Spleen (tissue), 3 donors: ENCODE measurements at regions not wholly inside any gene's neighbourhood (a gene's known extent, or its start where the extent isn't known, plus 50 kb on each side); places are given as distances from the start of the nearest gene placed in this dataset.

Source experiments
- POLR2A ChIP-seq, 3 donors: fragments of 450-650 bp; IDR thresholded peaks; one replicate each; pipeline ENCODE4 v1.5.1; 2017; ENCODE audit warnings: antibody characterized with exemption in 3 of 3, mild to moderate bottlenecking in 1 of 3
- POLR2AphosphoS5 ChIP-seq, 3 donors: sonication (generic); formaldehyde crosslinking; IDR thresholded peaks; one replicate each; pipeline ENCODE4 v1.5.1; 2017; ENCODE audit warnings: antibody characterized with exemption in 3 of 3

DNA sequence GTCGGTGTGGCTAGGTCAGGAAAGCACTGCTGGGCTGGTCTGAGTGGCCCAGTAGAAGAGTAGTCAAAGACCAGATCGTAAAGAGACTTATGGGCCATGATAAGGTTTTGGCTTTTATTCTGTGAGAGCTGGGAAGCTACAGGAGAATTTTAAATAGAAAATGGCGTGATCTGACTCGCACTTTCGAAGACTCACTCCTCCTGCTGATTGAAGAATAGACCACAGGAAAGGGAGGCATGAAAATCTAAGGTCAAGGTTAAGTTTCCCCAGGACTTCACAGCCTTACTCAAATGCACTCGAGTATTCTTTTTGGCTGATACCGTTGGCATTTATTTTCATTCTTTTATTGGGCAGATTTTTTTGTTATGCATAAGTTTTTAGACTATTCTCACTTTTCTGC is 231.4 kb upstream of the ANKRD50 start:
- TF ChIP-seq POLR2A (IDR thresholded peaks at IDR 0.05) (no peak), POLR2AphosphoS5 (IDR thresholded peaks at IDR 0.05) (no peak)
